GM18517 (cell line): ENCODE measurements at regions not wholly inside any gene's neighbourhood (a gene's known extent, or its start where the extent isn't known, plus 50 kb on each side); places are given as distances from the start of the nearest gene placed in this dataset.
A peak's percentile ranks its signal among the peaks of the same experiment; 100 is the strongest.

Experiments used
- ATAC-seq: cut with Tn5 transposase; IDR thresholded peaks from one replicate; pipeline ENCODE4 v1.9.1; 2021; ENCODE audit warnings: mild to moderate bottlenecking, moderate library complexity; ENCODE audit not compliant: unreplicated experiment

- ATAC-seq, result no peak
These were observed 2122.2 kb downstream of the MAT2B start for GRCh38 chr5:165627548-165628170.

GRCh38 chr5:165630261-165630778 lies 2124.9 kb downstream of the MAT2B start:
- peak; percentile 74 for ATAC-seq

- ATAC-seq, result no peak
These were observed 2125.8 kb downstream of the MAT2B start for GRCh38 chr5:165631235-165631634.

- no peak for ATAC-seq
These were observed 2136.9 kb downstream of the MAT2B start for GRCh38 chr5:165642366-165642765.

- no peak for ATAC-seq
These were observed 2160.4 kb downstream of the MAT2B start for GRCh38 chr5:165665735-165666400.

- ATAC-seq, result no peak
These were observed 2168.1 kb downstream of the MAT2B start for GRCh38 chr5:165673499-165673898.

- ATAC-seq, result no peak
These were observed 2190.4 kb downstream of the MAT2B start for GRCh38 chr5:165695796-165696195.

- no peak for ATAC-seq
These were observed 2200.5 kb downstream of the MAT2B start for GRCh38 chr5:165705960-165706359.

- ATAC-seq, result no peak
These were observed 2206.6 kb downstream of the MAT2B start for GRCh38 chr5:165712011-165712410.

- ATAC-seq, result no peak
These were observed 2209.2 kb downstream of the MAT2B start for GRCh38 chr5:165714598-165714997.

- no peak for ATAC-seq
These were observed 2215.5 kb downstream of the MAT2B start for GRCh38 chr5:165720901-165721300.

GRCh38 chr5:165722401-165722800 lies 2217.0 kb downstream of the MAT2B start:
- no peak for ATAC-seq

- ATAC-seq, result no peak
These were observed 2218.5 kb downstream of the MAT2B start for GRCh38 chr5:165723931-165724330.

GRCh38 chr5:165728425-165728824 lies 2223.0 kb downstream of the MAT2B start:
- ATAC-seq, result no peak

GRCh38 chr5:165735388-165735787 lies 2230.0 kb downstream of the MAT2B start:
- no peak for ATAC-seq

- ATAC-seq, result no peak
These were observed 2233.8 kb downstream of the MAT2B start for GRCh38 chr5:165739079-165739741.

GRCh38 chr5:165757791-165758190 lies 2252.4 kb downstream of the MAT2B start:
- ATAC-seq, result no peak

GRCh38 chr5:165775111-165775510 lies 2269.7 kb downstream of the MAT2B start:
- no peak for ATAC-seq

- no peak for ATAC-seq
These were observed 2274.1 kb downstream of the MAT2B start for GRCh38 chr5:165779505-165779904.

GRCh38 chr5:165780901-165781300 lies 2275.5 kb downstream of the MAT2B start:
- ATAC-seq, result no peak

GRCh38 chr5:165781738-165782137 lies 2276.3 kb downstream of the MAT2B start:
- no peak for ATAC-seq

GRCh38 chr5:165783024-165783423 lies 2277.6 kb downstream of the MAT2B start:
- ATAC-seq, result no peak
